SK-N-SH (cell line): ENCODE measurements at regions not wholly inside any gene's neighbourhood (a gene's known extent, or its start where the extent isn't known, plus 50 kb on each side); places are given as distances from the start of the nearest gene placed in this dataset.

Source experiments
- CTCF ChIA-PET: fragments of 300-600, 350-600 bp; formaldehyde crosslinking; extraction: SDS; loops from one replicate; lab custom pipeline; 2021; lab: Yijun Ruan, JAX
- POLR2A ChIA-PET: fragments of 350-600 bp; sonication (Branson Sonifier 250); formaldehyde crosslinking; extraction: SDS; loops from one replicate; lab custom pipeline; 2020; ENCODE audit warnings: antibody characterized with exemption, inconsistent platforms; lab: Yijun Ruan, JAX
- DNase-seq: peaks from one replicate; pipeline ENCODE4 v3.0.0; 2012
- H2AFZ ChIP-seq: fragments of 200-600 bp; sonication (generic); 2 replicates; pipeline ENCODE4 v1.8.1; 2016; ENCODE audit warnings: antibody characterized with exemption, mild to moderate bottlenecking, low read depth
- H3F3A ChIP-seq: fragments of 200-600 bp; sonication (generic); replicated peaks from 2 replicates; pipeline ENCODE3; 2016; ENCODE audit warnings: antibody characterized with exemption, mild to moderate bottlenecking; ENCODE audit not compliant: insufficient read depth
- H3K27ac ChIP-seq, 2 experiments: fragments of 200-500 bp in 1 of 2; fragments of 200-600 bp in 1 of 2; sonication (Bioruptor generic) in 1 of 2; sonication (generic), shearing (Covaris generic) in 1 of 2; 2 replicates each; pipeline versions ENCODE4 v1.5.1 to v1.6.1; 2014 to 2016; ENCODE audit warnings: low read depth in 2 of 2, inconsistent platforms in 1 of 2, low read length in 1 of 2, mild to moderate bottlenecking in 1 of 2, mixed read lengths in 1 of 2
- H3K27me3 ChIP-seq: fragments of 200-600 bp; sonication (generic), shearing (Covaris generic); 2 replicates; pipeline ENCODE4 v1.6.1; 2016; ENCODE audit warnings: mixed run types; ENCODE audit not compliant: insufficient read depth
- H3K36me3 ChIP-seq, 2 experiments: fragments of 200-500 bp in 1 of 2; fragments of 200-600 bp in 1 of 2; sonication (Bioruptor generic) in 1 of 2; sonication (generic) in 1 of 2; replicated peaks in 1 of 2; 2 replicates each; pipeline versions ENCODE3 to v1.5.1; 2014 to 2016; ENCODE audit warnings: low read length in 1 of 2, mild to moderate bottlenecking in 1 of 2; ENCODE audit not compliant: insufficient read depth in 2 of 2, control insufficient read depth in 1 of 2
- H3K4me1 ChIP-seq, 2 experiments: fragments of 200-500 bp in 1 of 2; fragments of 200-600 bp in 1 of 2; sonication (Bioruptor generic) in 1 of 2; sonication (generic), shearing (Covaris generic) in 1 of 2; 2 replicates each; pipeline versions ENCODE4 v1.5.1 to v1.6.1; 2014 to 2016; ENCODE audit warnings: low read depth in 1 of 2, low read length in 1 of 2, mixed run types in 1 of 2; ENCODE audit not compliant: insufficient read depth in 2 of 2, control insufficient read depth in 1 of 2
- H3K4me2 ChIP-seq: fragments of 200-600 bp; sonication (generic), shearing (Covaris generic); 2 replicates; pipeline ENCODE4 v1.6.1; 2017; ENCODE audit warnings: mixed run types
- H3K4me3 ChIP-seq, 2 experiments: fragments of 200-500 bp in 1 of 2; fragments of 200-600 bp in 1 of 2; sonication (Bioruptor generic) in 1 of 2; sonication (generic), shearing (Covaris generic) in 1 of 2; 2 replicates each; pipeline versions ENCODE4 v1.5.1 to v1.8.1; 2014 to 2016; ENCODE audit warnings: low read depth in 2 of 2, inconsistent platforms in 1 of 2, low read length in 1 of 2, mild to moderate bottlenecking in 1 of 2, mixed read lengths in 1 of 2, moderate library complexity in 1 of 2
- H3K79me2 ChIP-seq: fragments of 200-600 bp; sonication (generic); 2 replicates; pipeline ENCODE4 v1.8.1; 2017; ENCODE audit warnings: mild to moderate bottlenecking; ENCODE audit not compliant: insufficient read depth
- H3K9ac ChIP-seq: fragments of 200-600 bp; sonication (generic); 2 replicates; pipeline ENCODE4 v1.6.1; 2017; ENCODE audit warnings: mixed run types
- H3K9me2 ChIP-seq: fragments of 200-600 bp; sonication (generic); 2 replicates; pipeline ENCODE4 v1.6.1; 2017; ENCODE audit warnings: mixed run types
- H3K9me3 ChIP-seq: fragments of 200-600 bp; sonication (generic); 2 replicates; pipeline ENCODE4 v1.6.1; 2017; ENCODE audit warnings: mixed run types, mild to moderate bottlenecking, moderate library complexity
- H4K20me1 ChIP-seq: fragments of 200-600 bp; sonication (generic); 2 replicates; pipeline ENCODE4 v1.6.1; 2017; ENCODE audit warnings: mild to moderate bottlenecking, mixed run types; ENCODE audit not compliant: insufficient read depth
- EP300 ChIP-seq, 2 experiments: IDR thresholded peaks; 2 replicates each; pipeline versions ENCODE4 v1.4.0 to v1.6.1; 2012; ENCODE audit warnings: borderline replicate concordance in 1 of 2, low read depth in 1 of 2, low read length in 1 of 2
- FOSL2 ChIP-seq: IDR thresholded peaks from 2 replicates; pipeline ENCODE4 v1.4.0; 2012; ENCODE audit warnings: low read depth, mild to moderate bottlenecking, moderate library complexity, borderline replicate concordance
- GABPA ChIP-seq: IDR thresholded peaks from 2 replicates; pipeline ENCODE4 v1.4.0; 2012; ENCODE audit warnings: low read depth, mild to moderate bottlenecking
- GATA2 ChIP-seq: sonication (generic); formaldehyde crosslinking; IDR thresholded peaks from 2 replicates; pipeline ENCODE4 v1.5.0; 2020; ENCODE audit warnings: mild to moderate bottlenecking, missing genetic modification reagents
- JUND ChIP-seq: IDR thresholded peaks from 2 replicates; pipeline ENCODE4 v1.4.0; 2012
- POLR2AphosphoS5 ChIP-seq: IDR thresholded peaks from 2 replicates; pipeline ENCODE4 v1.6.1; 2012; ENCODE audit warnings: low read depth, low read length
- RCOR1 ChIP-seq: fragments of 150-350 bp; IDR thresholded peaks from 2 replicates; pipeline ENCODE4 v1.6.1; 2017; ENCODE audit warnings: antibody characterized with exemption, low read length
- RFX5 ChIP-seq: IDR thresholded peaks from 2 replicates; pipeline ENCODE4 v1.6.1; 2012; ENCODE audit warnings: mild to moderate bottlenecking, improper control_type of control experiment, low read length
- TAF1 ChIP-seq: IDR thresholded peaks from 2 replicates; pipeline ENCODE4 v1.6.1; 2012; ENCODE audit warnings: low read depth, mild to moderate bottlenecking, low read length, moderate library complexity, borderline replicate concordance
- TCF12 ChIP-seq: IDR thresholded peaks from 2 replicates; pipeline ENCODE4 v1.4.0; 2012
- WGBS: methylation state at CpG from one replicate; pipeline ENCODE4 v1.1.6; 2017; ENCODE audit warnings: low lambda C conversion rate; 5-methylcytosine and 5-hydroxymethylcytosine counted together
- TF ChIP-seq, protein P1 (sequence below): IDR thresholded peaks from 2 replicates; pipeline ENCODE4 v1.4.0; 2012; ENCODE audit warnings: low read depth, borderline replicate concordance
- TF ChIP-seq, protein P2 (sequence below): fragments of 200-600 bp; sonication (generic); IDR thresholded peaks from 2 replicates; pipeline ENCODE4 v1.6.1; 2017; ENCODE audit warnings: antibody characterized with exemption, mild to moderate bottlenecking, moderate library complexity
- TF ChIP-seq, protein P3 (sequence below): IDR thresholded peaks from 2 replicates; pipeline ENCODE4 v1.6.1; 2012; ENCODE audit warnings: mild to moderate bottlenecking, low read depth, low read length, moderate library complexity
- TF ChIP-seq, protein P4 (sequence below): IDR thresholded peaks from 2 replicates; pipeline ENCODE4 v1.4.0; 2012; ENCODE audit warnings: low read depth, borderline replicate concordance

DNA sequence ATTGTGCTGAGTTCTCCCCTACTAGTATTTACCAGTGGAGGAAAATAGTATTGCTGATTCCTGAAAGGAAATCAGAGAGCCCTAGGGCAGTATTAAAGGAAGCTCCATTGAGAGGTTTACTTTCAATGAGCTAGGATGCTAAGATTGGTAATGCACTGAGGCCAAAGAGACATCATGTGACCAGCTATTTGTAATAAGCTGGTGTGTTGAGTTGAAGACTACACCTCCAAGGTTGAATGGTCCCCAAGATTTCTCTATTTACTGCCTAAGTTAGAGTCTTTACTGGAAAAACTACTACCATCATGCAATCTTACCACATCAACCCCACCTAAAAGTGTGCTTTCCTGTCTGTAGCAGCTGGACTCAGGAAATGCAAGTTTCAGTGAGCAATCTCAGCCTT is 151.5 kb upstream of the GJE1 start:
- H3K9me2 ChIP-seq: no peaks in the 10 kb centered on the region
- H2AFZ ChIP-seq: no peak overlapping the region
- peaks cover 2% of the 10 kb centered on the region; the same call in 1 of the 2 replicates for H3K9me3 ChIP-seq
- no peak for DNase-seq
- peaks cover 14% of the 10 kb centered on the region for H3K79me2 ChIP-seq
- H3K4me2 ChIP-seq: no peak overlapping the region
- no peak overlapping the region for H3K27ac ChIP-seq
- CTCF ChIA-PET: interaction anchor here (0.8 kb wide), 1 partner anchor 166 kb away, joined by 3 read pairs; the partner anchor contains the start of genes NMBR and VTA1
- H3K4me3 ChIP-seq: no peak overlapping the region
- H3K9ac ChIP-seq: no peak overlapping the region
- H3F3A ChIP-seq: no peaks in the 10 kb centered on the region
- TF ChIP-seq, protein P1, sequence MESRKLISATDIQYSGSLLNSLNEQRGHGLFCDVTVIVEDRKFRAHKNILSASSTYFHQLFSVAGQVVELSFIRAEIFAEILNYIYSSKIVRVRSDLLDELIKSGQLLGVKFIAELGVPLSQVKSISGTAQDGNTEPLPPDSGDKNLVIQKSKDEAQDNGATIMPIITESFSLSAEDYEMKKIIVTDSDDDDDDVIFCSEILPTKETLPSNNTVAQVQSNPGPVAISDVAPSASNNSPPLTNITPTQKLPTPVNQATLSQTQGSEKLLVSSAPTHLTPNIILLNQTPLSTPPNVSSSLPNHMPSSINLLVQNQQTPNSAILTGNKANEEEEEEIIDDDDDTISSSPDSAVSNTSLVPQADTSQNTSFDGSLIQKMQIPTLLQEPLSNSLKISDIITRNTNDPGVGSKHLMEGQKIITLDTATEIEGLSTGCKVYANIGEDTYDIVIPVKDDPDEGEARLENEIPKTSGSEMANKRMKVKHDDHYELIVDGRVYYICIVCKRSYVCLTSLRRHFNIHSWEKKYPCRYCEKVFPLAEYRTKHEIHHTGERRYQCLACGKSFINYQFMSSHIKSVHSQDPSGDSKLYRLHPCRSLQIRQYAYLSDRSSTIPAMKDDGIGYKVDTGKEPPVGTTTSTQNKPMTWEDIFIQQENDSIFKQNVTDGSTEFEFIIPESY: no peak
- TF ChIP-seq, protein P2, sequence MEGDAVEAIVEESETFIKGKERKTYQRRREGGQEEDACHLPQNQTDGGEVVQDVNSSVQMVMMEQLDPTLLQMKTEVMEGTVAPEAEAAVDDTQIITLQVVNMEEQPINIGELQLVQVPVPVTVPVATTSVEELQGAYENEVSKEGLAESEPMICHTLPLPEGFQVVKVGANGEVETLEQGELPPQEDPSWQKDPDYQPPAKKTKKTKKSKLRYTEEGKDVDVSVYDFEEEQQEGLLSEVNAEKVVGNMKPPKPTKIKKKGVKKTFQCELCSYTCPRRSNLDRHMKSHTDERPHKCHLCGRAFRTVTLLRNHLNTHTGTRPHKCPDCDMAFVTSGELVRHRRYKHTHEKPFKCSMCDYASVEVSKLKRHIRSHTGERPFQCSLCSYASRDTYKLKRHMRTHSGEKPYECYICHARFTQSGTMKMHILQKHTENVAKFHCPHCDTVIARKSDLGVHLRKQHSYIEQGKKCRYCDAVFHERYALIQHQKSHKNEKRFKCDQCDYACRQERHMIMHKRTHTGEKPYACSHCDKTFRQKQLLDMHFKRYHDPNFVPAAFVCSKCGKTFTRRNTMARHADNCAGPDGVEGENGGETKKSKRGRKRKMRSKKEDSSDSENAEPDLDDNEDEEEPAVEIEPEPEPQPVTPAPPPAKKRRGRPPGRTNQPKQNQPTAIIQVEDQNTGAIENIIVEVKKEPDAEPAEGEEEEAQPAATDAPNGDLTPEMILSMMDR: no peak
- no peak for TF ChIP-seq RCOR1
- TF ChIP-seq, protein P3, sequence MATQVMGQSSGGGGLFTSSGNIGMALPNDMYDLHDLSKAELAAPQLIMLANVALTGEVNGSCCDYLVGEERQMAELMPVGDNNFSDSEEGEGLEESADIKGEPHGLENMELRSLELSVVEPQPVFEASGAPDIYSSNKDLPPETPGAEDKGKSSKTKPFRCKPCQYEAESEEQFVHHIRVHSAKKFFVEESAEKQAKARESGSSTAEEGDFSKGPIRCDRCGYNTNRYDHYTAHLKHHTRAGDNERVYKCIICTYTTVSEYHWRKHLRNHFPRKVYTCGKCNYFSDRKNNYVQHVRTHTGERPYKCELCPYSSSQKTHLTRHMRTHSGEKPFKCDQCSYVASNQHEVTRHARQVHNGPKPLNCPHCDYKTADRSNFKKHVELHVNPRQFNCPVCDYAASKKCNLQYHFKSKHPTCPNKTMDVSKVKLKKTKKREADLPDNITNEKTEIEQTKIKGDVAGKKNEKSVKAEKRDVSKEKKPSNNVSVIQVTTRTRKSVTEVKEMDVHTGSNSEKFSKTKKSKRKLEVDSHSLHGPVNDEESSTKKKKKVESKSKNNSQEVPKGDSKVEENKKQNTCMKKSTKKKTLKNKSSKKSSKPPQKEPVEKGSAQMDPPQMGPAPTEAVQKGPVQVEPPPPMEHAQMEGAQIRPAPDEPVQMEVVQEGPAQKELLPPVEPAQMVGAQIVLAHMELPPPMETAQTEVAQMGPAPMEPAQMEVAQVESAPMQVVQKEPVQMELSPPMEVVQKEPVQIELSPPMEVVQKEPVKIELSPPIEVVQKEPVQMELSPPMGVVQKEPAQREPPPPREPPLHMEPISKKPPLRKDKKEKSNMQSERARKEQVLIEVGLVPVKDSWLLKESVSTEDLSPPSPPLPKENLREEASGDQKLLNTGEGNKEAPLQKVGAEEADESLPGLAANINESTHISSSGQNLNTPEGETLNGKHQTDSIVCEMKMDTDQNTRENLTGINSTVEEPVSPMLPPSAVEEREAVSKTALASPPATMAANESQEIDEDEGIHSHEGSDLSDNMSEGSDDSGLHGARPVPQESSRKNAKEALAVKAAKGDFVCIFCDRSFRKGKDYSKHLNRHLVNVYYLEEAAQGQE: no peak
- H3K27me3 ChIP-seq: no peaks in the 10 kb centered on the region
- POLR2A ChIA-PET: interaction anchor here (0.6 kb wide), 1 partner anchor 21 kb away, joined by 3 read pairs; no protein-coding TSS in a partner anchor
- H4K20me1 ChIP-seq: no peaks in the 10 kb centered on the region
- H3K4me1 ChIP-seq: peaks cover 0 to 6% of the 10 kb centered on the region in 2 experiments; a peak in 1 of 4 replicates
- peaks cover 0 to 17% of the 10 kb centered on the region in 2 experiments for H3K36me3 ChIP-seq

DNA sequence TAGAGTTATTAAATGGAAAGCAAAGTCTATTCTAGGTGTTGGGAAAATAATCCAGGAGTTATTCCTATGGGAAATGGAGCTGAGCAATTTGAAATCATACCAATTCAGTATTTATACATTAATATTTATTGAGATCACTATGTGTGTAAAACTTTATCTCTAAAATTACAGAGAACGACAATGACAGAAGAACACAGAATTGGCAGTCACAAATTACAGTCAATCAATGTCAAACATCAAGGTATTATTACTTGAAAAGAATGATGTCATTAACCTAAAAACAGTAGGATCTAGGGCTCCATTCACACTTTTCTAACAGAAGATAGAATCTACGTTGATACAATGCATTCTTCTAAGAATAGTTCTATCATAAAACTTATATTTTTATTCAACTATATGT is 154.9 kb upstream of the GJE1 start:
- Histone ChIP-seq H3K27me3 (no peaks in the 10 kb centered on the region), H3K9me2 (no peaks in the 10 kb centered on the region), H3K4me1 (peaks cover 0 to 6% of the 10 kb centered on the region in 2 experiments; a peak in 1 of 4 replicates), H3K36me3 (peaks cover 0 to 17% of the 10 kb centered on the region in 2 experiments), H4K20me1 (no peaks in the 10 kb centered on the region), H3F3A (no peaks in the 10 kb centered on the region), H3K27ac (no peak overlapping the region), H3K4me2 (no peak overlapping the region), H3K79me2 (peaks cover 5% of the 10 kb centered on the region; the same call in 1 of the 2 replicates), H3K9me3 (peaks cover 5% of the 10 kb centered on the region; the same call in 1 of the 2 replicates), H2AFZ (no peak overlapping the region), H3K4me3 (no peak overlapping the region), H3K9ac (no peak overlapping the region)
- CTCF ChIA-PET: interaction anchor here (0.8 to 1.4 kb wide), 2 partner anchors 10 to 12 kb away, joined by 3 to 7 read pairs; no protein-coding TSS in a partner anchor
- TF ChIP-seq, protein P4, sequence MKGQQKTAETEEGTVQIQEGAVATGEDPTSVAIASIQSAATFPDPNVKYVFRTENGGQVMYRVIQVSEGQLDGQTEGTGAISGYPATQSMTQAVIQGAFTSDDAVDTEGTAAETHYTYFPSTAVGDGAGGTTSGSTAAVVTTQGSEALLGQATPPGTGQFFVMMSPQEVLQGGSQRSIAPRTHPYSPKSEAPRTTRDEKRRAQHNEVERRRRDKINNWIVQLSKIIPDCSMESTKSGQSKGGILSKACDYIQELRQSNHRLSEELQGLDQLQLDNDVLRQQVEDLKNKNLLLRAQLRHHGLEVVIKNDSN: no peak
- no peak for TF ChIP-seq POLR2AphosphoS5
- TF ChIP-seq FOSL2: no peak
- no peak for TF ChIP-seq RFX5
- no peak for TF ChIP-seq TCF12
- no peak for TF ChIP-seq JUND
- no peak for TF ChIP-seq EP300 (IDR thresholded peaks at IDR 0.05; ENCODE audit: borderline replicate concordance in 1 of 2, low read depth in 1 of 2, low read length in 1 of 2)
- TF ChIP-seq GATA2: no peak
- no peak for TF ChIP-seq TAF1
- TF ChIP-seq, protein P3: no peak
- TF ChIP-seq RCOR1: no peak
- no peak for TF ChIP-seq GABPA
- POLR2A ChIA-PET: no interaction called here
- 73% methylated on average over 2 of the region's 2 CpGs for WGBS
- DNase-seq: no peak
